Upper lobe of left lung (tissue), 6 donors: ENCODE measurements at regions not wholly inside any gene's neighbourhood (a gene's known extent, or its start where the extent isn't known, plus 50 kb on each side); places are given as distances from the start of the nearest gene placed in this dataset.

Experiments used
- ATAC-seq, 2 donors: fragments of 200-7000 bp; cut with Tn5 transposase; one replicate each; pipeline ENCODE4 v1.9.1; 2022; ENCODE audit warnings: mild to moderate bottlenecking in 2 of 2, moderate library complexity in 2 of 2; ENCODE audit not compliant: low FRiP score in 2 of 2
- DNase-seq, 2 donors: peaks; one replicate each; pipeline ENCODE4 v3.0.0-alpha.2; 2019 to 2020
- H3K27ac ChIP-seq, 4 donors: fragments of 200-600 bp; sonication (generic); one replicate each; pipeline ENCODE4 v1.5.1; 2016 to 2019
- H3K27me3 ChIP-seq, 4 donors: fragments of 200-600 bp; sonication (generic); one replicate each; pipeline ENCODE4 v1.5.1; 2017 to 2019
- H3K36me3 ChIP-seq, 4 donors: fragments of 200-600 bp; sonication (generic); one replicate each; pipeline ENCODE4 v1.5.1; 2016 to 2019
- H3K4me1 ChIP-seq, 4 donors: fragments of 200-600 bp; sonication (generic); one replicate each; pipeline ENCODE4 v1.5.1; 2018 to 2019
- H3K4me3 ChIP-seq, 4 donors: fragments of 200-600 bp; sonication (generic); one replicate each; pipeline ENCODE4 v1.5.1; 2017 to 2019; ENCODE audit warnings: mild to moderate bottlenecking in 2 of 4, moderate library complexity in 1 of 4
- H3K9me3 ChIP-seq, 4 donors: fragments of 200-600 bp; sonication (generic); one replicate each; pipeline ENCODE4 v1.5.1; 2018 to 2019
- CTCF ChIP-seq, 6 experiments: fragments of 450-650 bp in 4 of 6; fragments of 200-600 bp in 2 of 6; sonication (generic) in 2 of 6; IDR thresholded peaks; one replicate each; pipeline ENCODE4 v1.5.1; 2016 to 2019; ENCODE audit warnings: antibody characterized with exemption in 6 of 6
- EP300 ChIP-seq, 4 donors: sonication (generic); formaldehyde crosslinking; IDR thresholded peaks; one replicate each; pipeline ENCODE4 v1.5.1; 2017; ENCODE audit warnings: antibody characterized with exemption in 4 of 4, control low read depth in 2 of 4
- POLR2A ChIP-seq, 4 donors: fragments of 450-650 bp; IDR thresholded peaks; one replicate each; pipeline ENCODE4 v1.5.1; 2016 to 2017; ENCODE audit warnings: antibody characterized with exemption in 4 of 4, mild to moderate bottlenecking in 2 of 4
- POLR2AphosphoS5 ChIP-seq, 2 donors: sonication (generic); formaldehyde crosslinking; IDR thresholded peaks; one replicate each; pipeline ENCODE4 v1.5.1; 2017; ENCODE audit warnings: antibody characterized with exemption in 2 of 2
- WGBS, 2 donors: methylation state at CpG; one replicate each; pipeline ENCODE4 v1.1.5; 2017 to 2018; 5-methylcytosine and 5-hydroxymethylcytosine counted together
- donor health status: DM: no; HTN: no; CAD: no; lungs with moderate emphysema.
- donor health status: DM: no; HTN: yes; CAD: no; lungs with severe emphysema.

- DNase-seq (no peak), ATAC-seq (no peak)
- no peak for TF ChIP-seq CTCF (IDR thresholded peaks at IDR 0.05)
- TF ChIP-seq POLR2A (IDR thresholded peaks at IDR 0.05): no peak
- no peak for TF ChIP-seq EP300 (IDR thresholded peaks at IDR 0.05)
- TF ChIP-seq POLR2AphosphoS5 (IDR thresholded peaks at IDR 0.05): no peak
- peaks cover 0 to 7% (median 6%) of the 10 kb centered on the region in 4 donors for H3K4me1 ChIP-seq
- no peaks in the 10 kb centered on the region for H3K27me3 ChIP-seq
- peak overlapping the region in 1 of 4 donors; percentile 69 for H3K27ac ChIP-seq
- peak overlapping the region in 2 of 4 donors; percentile 32 to 37 for H3K4me3 ChIP-seq
- WGBS, 2 donors: 63 to 73% methylated on average over 3 of the region's 3 CpGs
- H3K36me3 ChIP-seq: no peaks in the 10 kb centered on the region
- H3K9me3 ChIP-seq: no peaks in the 10 kb centered on the region
These were observed 82.0 kb downstream of the DISP1 start for GRCh38 chr1:222896630-222897526.

- TF ChIP-seq CTCF (IDR thresholded peaks at IDR 0.05) (no peak), EP300 (IDR thresholded peaks at IDR 0.05) (no peak), POLR2AphosphoS5 (IDR thresholded peaks at IDR 0.05) (no peak), POLR2A (IDR thresholded peaks at IDR 0.05) (no peak)
- Histone ChIP-seq H3K27ac (peak overlapping the region; percentile 14 to 69 (median 57)), H3K4me3 (peak overlapping the region in 3 of 4 donors; percentile 13 to 37 (median 32)), H3K4me1 (peaks cover 0 to 7% (median 5%) of the 10 kb centered on the region in 4 donors), H3K9me3 (no peaks in the 10 kb centered on the region), H3K36me3 (no peaks in the 10 kb centered on the region), H3K27me3 (no peaks in the 10 kb centered on the region)
- WGBS, 2 donors: 16 to 30% methylated on average over 4 of the region's 4 CpGs
- DNase-seq (no peak), ATAC-seq (peak in 1 of 2 donors; percentile 35)
These were observed 82.8 kb downstream of the DISP1 start for GRCh38 chr1:222897527-222898190.

GRCh38 chr1:222898191-222898527 lies 83.3 kb downstream of the DISP1 start:
- TF ChIP-seq EP300 (IDR thresholded peaks at IDR 0.05): no peak
- TF ChIP-seq POLR2A (IDR thresholded peaks at IDR 0.05): no peak
- no peak for TF ChIP-seq POLR2AphosphoS5 (IDR thresholded peaks at IDR 0.05)
- TF ChIP-seq CTCF (IDR thresholded peaks at IDR 0.05): no peak
- no peaks in the 10 kb centered on the region for H3K9me3 ChIP-seq
- H3K4me3 ChIP-seq: peak overlapping the region in 3 of 4 donors; percentile 13 to 37 (median 32)
- H3K36me3 ChIP-seq: no peaks in the 10 kb centered on the region
- DNase-seq: no peak
- 25 to 32% methylated on average over 1 of the region's 1 CpG for WGBS, 2 donors
- peaks cover 0 to 7% (median 5%) of the 10 kb centered on the region in 4 donors for H3K4me1 ChIP-seq
- peak overlapping the region; percentile 14 to 69 (median 57) for H3K27ac ChIP-seq
- no peak for ATAC-seq
- no peaks in the 10 kb centered on the region for H3K27me3 ChIP-seq

GRCh38 chr1:222899471-222899870 lies 84.6 kb downstream of the DISP1 start:
- no peak for TF ChIP-seq POLR2A (IDR thresholded peaks at IDR 0.05)
- TF ChIP-seq EP300 (IDR thresholded peaks at IDR 0.05): no peak
- TF ChIP-seq CTCF (IDR thresholded peaks at IDR 0.05): no peak
- TF ChIP-seq POLR2AphosphoS5 (IDR thresholded peaks at IDR 0.05): no peak
- Histone ChIP-seq H3K9me3 (no peaks in the 10 kb centered on the region), H3K36me3 (no peaks in the 10 kb centered on the region), H3K4me3 (no peak overlapping the region), H3K27ac (no peak overlapping the region), H3K27me3 (no peaks in the 10 kb centered on the region), H3K4me1 (peaks cover 0 to 7% (median 5%) of the 10 kb centered on the region in 4 donors)
- DNase-seq: no peak
- WGBS, 2 donors: 75 to 82% methylated on average over 4 of the region's 4 CpGs
- no peak for ATAC-seq
